Keratinocyte (primary cell): ENCODE measurements at regions not wholly inside any gene's neighbourhood (a gene's known extent, or its start where the extent isn't known, plus 50 kb on each side); places are given as distances from the start of the nearest gene placed in this dataset.

ENCODE experiments used
- EZH2 ChIP-seq: IDR thresholded peaks from one replicate; pipeline ENCODE4 v1.6.1; 2012; ENCODE audit warnings: inconsistent platforms, mild to moderate bottlenecking, low read length, moderate library complexity
- TF ChIP-seq, protein P1 (sequence below), 3 experiments: IDR thresholded peaks in 1 of 3; conservative IDR thresholded peaks in 1 of 3; optimal IDR thresholded peaks in 1 of 3; 2 replicates in 2 of 3; 3 replicates in 1 of 3; pipeline versions ENCODE3 to v1.5.1; 2011; ENCODE audit warnings: low read length in 3 of 3, mild to moderate bottlenecking in 3 of 3, moderate library complexity in 2 of 3, control low read depth in 1 of 3, inconsistent platforms in 1 of 3; ENCODE audit not compliant: insufficient read depth in 2 of 3; ENCODE audit errors: extremely low read depth in 1 of 3

DNA sequence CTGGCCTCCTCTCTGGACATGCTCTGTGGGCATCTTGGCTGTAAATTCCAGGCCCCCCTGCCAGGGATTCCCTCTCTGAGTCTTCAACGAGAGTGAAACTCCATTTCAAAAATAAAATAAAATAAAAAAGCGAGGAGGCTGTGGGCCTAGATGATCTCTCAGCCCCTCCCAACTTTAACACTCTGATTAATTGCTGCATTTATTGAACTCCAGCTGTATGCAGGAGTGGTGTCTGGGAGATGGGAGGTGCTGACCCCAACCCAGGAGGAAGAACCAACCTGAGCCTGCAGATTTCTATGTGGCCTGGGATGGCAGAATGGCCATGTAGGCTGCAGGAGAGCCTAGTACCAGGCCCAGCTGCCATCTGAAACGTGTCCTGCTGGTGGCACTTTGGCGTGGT is 154.5 kb upstream of the IER5L start:
- TF ChIP-seq, protein P1, sequence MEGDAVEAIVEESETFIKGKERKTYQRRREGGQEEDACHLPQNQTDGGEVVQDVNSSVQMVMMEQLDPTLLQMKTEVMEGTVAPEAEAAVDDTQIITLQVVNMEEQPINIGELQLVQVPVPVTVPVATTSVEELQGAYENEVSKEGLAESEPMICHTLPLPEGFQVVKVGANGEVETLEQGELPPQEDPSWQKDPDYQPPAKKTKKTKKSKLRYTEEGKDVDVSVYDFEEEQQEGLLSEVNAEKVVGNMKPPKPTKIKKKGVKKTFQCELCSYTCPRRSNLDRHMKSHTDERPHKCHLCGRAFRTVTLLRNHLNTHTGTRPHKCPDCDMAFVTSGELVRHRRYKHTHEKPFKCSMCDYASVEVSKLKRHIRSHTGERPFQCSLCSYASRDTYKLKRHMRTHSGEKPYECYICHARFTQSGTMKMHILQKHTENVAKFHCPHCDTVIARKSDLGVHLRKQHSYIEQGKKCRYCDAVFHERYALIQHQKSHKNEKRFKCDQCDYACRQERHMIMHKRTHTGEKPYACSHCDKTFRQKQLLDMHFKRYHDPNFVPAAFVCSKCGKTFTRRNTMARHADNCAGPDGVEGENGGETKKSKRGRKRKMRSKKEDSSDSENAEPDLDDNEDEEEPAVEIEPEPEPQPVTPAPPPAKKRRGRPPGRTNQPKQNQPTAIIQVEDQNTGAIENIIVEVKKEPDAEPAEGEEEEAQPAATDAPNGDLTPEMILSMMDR (optimal IDR thresholded peaks at IDR 0.05 in 1 of 3, IDR thresholded peaks at IDR 0.05 in 1 of 3, conservative IDR thresholded peaks at IDR 0.05 in 1 of 3; ENCODE audit: extremely low read depth in 1 of 3, insufficient read depth in 2 of 3, low read length in 3 of 3), result no peak
- TF ChIP-seq EZH2, result no peak
